ENCODE measurements at regions not wholly inside any gene's neighbourhood (a gene's known extent, or its start where the extent isn't known, plus 50 kb on each side); places are given as distances from the start of the nearest gene placed in this dataset.
"Not testable (repeated sequence)": the region's sequence is repeated elsewhere in the genome, so short reads cannot be mapped to it uniquely, and the experiment has no call there.

DNA sequence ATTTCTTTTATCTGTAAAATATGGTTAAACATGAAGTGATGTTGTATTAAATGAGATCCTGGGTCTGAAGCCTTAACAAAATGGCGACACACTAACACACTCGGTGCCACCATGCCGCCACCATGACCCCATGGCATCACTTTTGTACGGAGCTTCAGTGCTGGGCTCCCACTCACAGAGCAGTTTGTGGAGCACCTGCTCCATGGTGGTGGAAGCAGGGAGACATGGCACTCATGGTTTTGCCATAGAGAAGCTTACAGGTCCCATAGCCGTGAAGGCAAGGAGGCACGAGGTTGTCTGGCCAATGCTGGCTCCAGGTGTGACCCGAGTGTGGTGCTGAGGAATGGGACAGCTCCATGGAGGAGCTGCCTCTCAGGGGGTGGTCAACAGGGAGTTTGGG, 63.5 kb upstream of the EN2 start:
- Histone ChIP-seq H3K27ac (no peak overlapping the region), H3K9me2 (ENCODE audit: insufficient read depth) (no peaks in the 10 kb centered on the region), H2AFZ (no peak overlapping the region), H3K4me2 (no peak overlapping the region), H4K20me1 (ENCODE audit: insufficient read depth) (no peaks in the 10 kb centered on the region; the same call in 1 of the 2 replicates), H3K9me3 (ENCODE audit: insufficient read depth, low read depth) (no peaks in the 10 kb centered on the region), H3F3A (ENCODE audit: insufficient read depth, low read depth) (no peaks in the 10 kb centered on the region), H3K27me3 (ENCODE audit: insufficient read depth, low read depth) (peaks cover 95% of the 10 kb centered on the region), H3K79me2 (ENCODE audit: low read depth) (no peaks in the 10 kb centered on the region), H3K36me3 (ENCODE audit: low read depth) (no peaks in the 10 kb centered on the region), H3K4me3 (no peak overlapping the region), H3K4me1 (replicated peaks; ENCODE audit: insufficient read depth) (no peaks in the 10 kb centered on the region)
- intact Hi-C loops (cut with micrococcal nuclease; ENCODE audit: unreplicated experiment): no loop called here
- peak; percentile 85; the same call in 1 of the 2 replicates for TF ChIP-seq EZH2 (IDR thresholded peaks at IDR 0.05; ENCODE audit: low read depth)
- TF ChIP-seq, protein P1, sequence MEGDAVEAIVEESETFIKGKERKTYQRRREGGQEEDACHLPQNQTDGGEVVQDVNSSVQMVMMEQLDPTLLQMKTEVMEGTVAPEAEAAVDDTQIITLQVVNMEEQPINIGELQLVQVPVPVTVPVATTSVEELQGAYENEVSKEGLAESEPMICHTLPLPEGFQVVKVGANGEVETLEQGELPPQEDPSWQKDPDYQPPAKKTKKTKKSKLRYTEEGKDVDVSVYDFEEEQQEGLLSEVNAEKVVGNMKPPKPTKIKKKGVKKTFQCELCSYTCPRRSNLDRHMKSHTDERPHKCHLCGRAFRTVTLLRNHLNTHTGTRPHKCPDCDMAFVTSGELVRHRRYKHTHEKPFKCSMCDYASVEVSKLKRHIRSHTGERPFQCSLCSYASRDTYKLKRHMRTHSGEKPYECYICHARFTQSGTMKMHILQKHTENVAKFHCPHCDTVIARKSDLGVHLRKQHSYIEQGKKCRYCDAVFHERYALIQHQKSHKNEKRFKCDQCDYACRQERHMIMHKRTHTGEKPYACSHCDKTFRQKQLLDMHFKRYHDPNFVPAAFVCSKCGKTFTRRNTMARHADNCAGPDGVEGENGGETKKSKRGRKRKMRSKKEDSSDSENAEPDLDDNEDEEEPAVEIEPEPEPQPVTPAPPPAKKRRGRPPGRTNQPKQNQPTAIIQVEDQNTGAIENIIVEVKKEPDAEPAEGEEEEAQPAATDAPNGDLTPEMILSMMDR (conservative IDR thresholded peaks at IDR 0.05): no peak
- no peak for DNase-seq
- no TSS peak for BruUV-seq (replicated peaks)
- ChIA-PET CTCF (no interaction called here), POLR2A (ENCODE audit: unreplicated experiment) (interaction anchor here (0.6 kb wide), 1 partner anchor 41 kb away, joined by 3 read pairs; no protein-coding TSS in a partner anchor)

DNA sequence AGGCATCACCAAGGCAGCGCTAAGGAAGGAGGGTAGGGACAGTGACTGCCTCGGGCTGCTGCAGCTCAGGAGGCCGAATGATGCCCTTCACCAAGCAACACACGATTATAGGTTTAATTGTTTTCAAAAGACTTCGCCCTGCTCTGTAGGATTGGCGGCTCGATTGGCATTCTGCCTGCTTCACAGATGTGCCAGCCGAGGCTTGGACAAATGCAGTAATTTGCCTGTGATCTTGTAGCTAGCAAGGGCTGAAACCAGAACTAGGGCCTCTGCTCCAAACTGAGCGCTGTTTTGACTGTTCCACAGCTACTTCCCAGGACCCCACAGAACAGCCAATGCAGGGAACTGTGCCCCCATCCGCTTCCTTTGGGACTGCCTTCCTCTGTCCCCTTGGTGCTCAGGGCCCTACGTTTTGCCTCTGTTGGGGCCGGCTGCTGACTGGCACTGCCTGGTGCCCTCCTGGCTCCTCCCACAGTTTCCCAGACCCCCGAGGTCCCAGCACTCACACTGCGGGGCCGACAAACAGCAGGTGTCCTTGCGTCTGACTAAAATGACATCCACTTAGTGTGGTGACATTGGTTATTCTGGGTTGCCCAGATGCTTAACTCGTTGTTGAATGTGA, 62.6 kb upstream of the EN2 start:
- no peak overlapping the region for H2AFZ ChIP-seq
- no peak for DNase-seq
- H3K79me2 ChIP-seq (ENCODE audit: low read depth): no peaks in the 10 kb centered on the region
- H3K36me3 ChIP-seq (ENCODE audit: low read depth): no peaks in the 10 kb centered on the region
- H3K9me2 ChIP-seq (ENCODE audit: insufficient read depth): no peaks in the 10 kb centered on the region
- BruUV-seq (replicated peaks): no TSS peak
- no peaks in the 10 kb centered on the region for H3F3A ChIP-seq (ENCODE audit: insufficient read depth, low read depth)
- intact Hi-C loops (cut with micrococcal nuclease; ENCODE audit: unreplicated experiment): no loop called here
- no peaks in the 10 kb centered on the region for H3K9me3 ChIP-seq (ENCODE audit: insufficient read depth, low read depth)
- ChIA-PET POLR2A (ENCODE audit: unreplicated experiment) (no interaction called here), CTCF (no interaction called here)
- H3K4me3 ChIP-seq: no peak overlapping the region
- H3K4me1 ChIP-seq (replicated peaks; ENCODE audit: insufficient read depth): no peaks in the 10 kb centered on the region
- no peak overlapping the region for H3K27ac ChIP-seq
- H3K4me2 ChIP-seq: no peak overlapping the region
- TF ChIP-seq EZH2 (IDR thresholded peaks at IDR 0.05; ENCODE audit: low read depth): no peak
- TF ChIP-seq, protein P1 (conservative IDR thresholded peaks at IDR 0.05): no peak
- H4K20me1 ChIP-seq (ENCODE audit: insufficient read depth): no peaks in the 10 kb centered on the region; the same call in 1 of the 2 replicates
- peaks cover 95% of the 10 kb centered on the region for H3K27me3 ChIP-seq (ENCODE audit: insufficient read depth, low read depth)

DNA sequence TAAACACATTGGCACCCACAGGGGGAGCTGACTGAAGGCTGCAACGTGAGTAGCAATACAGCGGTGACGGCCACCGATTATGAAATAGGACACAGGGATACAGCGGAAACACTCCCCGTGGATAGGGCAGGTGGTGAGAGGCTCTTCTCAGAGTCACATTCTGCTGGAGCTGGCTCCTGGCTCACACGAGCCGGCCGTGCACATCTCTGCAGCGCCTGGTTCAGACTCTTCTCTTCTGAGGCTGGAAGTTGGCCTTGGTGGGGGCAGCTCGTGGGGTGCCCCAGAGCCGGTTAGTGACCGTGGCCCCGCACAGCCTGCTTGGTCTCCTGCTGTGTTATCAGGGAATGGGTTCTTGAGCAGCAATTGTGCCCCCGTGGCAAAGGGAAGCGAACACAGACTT, 61.3 kb upstream of the EN2 start:
- intact Hi-C loops (cut with micrococcal nuclease; ENCODE audit: unreplicated experiment): no loop called here
- H3F3A ChIP-seq (ENCODE audit: insufficient read depth, low read depth): no peaks in the 10 kb centered on the region
- H2AFZ ChIP-seq: no peak overlapping the region
- H3K27ac ChIP-seq: no peak overlapping the region
- no peak for TF ChIP-seq EZH2 (IDR thresholded peaks at IDR 0.05; ENCODE audit: low read depth)
- TF ChIP-seq, protein P1 (conservative IDR thresholded peaks at IDR 0.05): no peak
- no peaks in the 10 kb centered on the region for H3K4me1 ChIP-seq (replicated peaks; ENCODE audit: insufficient read depth)
- no peaks in the 10 kb centered on the region for H3K9me3 ChIP-seq (ENCODE audit: insufficient read depth, low read depth)
- no peak for DNase-seq
- H3K27me3 ChIP-seq (ENCODE audit: insufficient read depth, low read depth): peaks cover 95% of the 10 kb centered on the region
- POLR2A ChIA-PET (ENCODE audit: unreplicated experiment): no interaction called here
- no peak overlapping the region for H3K4me2 ChIP-seq
- H3K4me3 ChIP-seq: no peak overlapping the region
- H3K36me3 ChIP-seq (ENCODE audit: low read depth): no peaks in the 10 kb centered on the region
- H3K79me2 ChIP-seq (ENCODE audit: low read depth): no peaks in the 10 kb centered on the region
- H3K9me2 ChIP-seq (ENCODE audit: insufficient read depth): no peaks in the 10 kb centered on the region
- no TSS peak for BruUV-seq (replicated peaks)
- no peaks in the 10 kb centered on the region; the same call in 1 of the 2 replicates for H4K20me1 ChIP-seq (ENCODE audit: insufficient read depth)
- CTCF ChIA-PET: no interaction called here

DNA sequence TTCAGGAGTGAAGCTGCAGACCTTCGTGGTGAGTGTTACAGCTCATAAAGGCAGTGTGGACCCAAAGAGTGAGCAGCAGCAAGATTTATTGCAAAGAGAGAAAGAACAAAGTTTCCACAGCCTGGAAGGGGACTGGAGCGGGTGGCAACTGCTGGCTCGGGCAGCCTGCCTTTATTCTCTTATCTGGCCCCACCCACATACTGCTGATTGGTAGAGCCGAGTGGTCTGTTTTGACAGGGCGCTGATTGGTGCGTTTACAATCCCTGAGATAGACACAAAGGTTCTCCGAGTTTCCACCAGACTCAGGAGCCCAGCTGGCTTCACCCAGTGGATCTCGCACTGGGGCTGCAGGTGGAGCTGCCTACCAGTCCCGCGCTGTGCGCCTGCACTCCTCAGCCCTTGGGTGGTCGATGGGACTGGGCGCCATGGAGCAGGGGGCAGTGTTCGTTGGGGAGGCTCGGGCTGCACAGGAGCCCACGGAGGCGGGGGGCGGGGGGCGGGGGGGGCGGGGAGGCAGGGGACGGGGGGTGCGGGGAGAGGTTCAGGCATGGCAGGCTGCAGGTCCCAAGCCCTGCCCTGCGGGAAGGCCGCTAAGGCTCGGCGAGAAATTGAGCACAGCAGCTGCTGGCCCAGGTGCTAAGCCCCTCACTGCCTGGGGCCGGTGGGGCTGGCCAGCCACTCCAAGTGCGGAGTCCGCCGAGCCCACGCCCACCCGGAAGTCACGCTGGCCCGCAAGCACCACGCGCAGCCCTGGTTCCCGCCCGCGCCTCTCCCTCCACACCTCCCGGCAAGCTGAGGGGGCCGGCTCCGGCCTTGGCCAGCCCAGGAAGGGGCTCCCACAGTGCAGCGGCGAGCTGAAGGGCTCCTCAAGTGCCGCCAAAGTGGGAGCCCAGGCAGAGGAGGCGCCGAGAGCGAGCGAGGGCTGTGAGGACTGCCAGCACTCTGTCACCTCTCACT, 59.9 kb upstream of the EN2 start:
- H4K20me1 ChIP-seq (ENCODE audit: insufficient read depth); CTCF ChIA-PET; DNase-seq; H3K4me1 ChIP-seq (replicated peaks; ENCODE audit: insufficient read depth); H3K4me2 ChIP-seq; H3K4me3 ChIP-seq; intact Hi-C loops (cut with micrococcal nuclease; ENCODE audit: unreplicated experiment); H3K27ac ChIP-seq; H3K9me2 ChIP-seq (ENCODE audit: insufficient read depth); H3K36me3 ChIP-seq (ENCODE audit: low read depth); POLR2A ChIA-PET (ENCODE audit: unreplicated experiment); H3K9me3 ChIP-seq (ENCODE audit: insufficient read depth, low read depth); H2AFZ ChIP-seq; BruUV-seq (replicated peaks); H3K79me2 ChIP-seq (ENCODE audit: low read depth); H3F3A ChIP-seq (ENCODE audit: insufficient read depth, low read depth): not testable (repeated sequence)
- peaks cover 95% of the 10 kb centered on the region for H3K27me3 ChIP-seq (ENCODE audit: insufficient read depth, low read depth)
